ENCODE measurements at regions not wholly inside any gene's neighbourhood (a gene's known extent, or its start where the extent isn't known, plus 50 kb on each side); places are given as distances from the start of the nearest gene placed in this dataset.
"Not testable (repeated sequence)": the region's sequence is repeated elsewhere in the genome, so short reads cannot be mapped to it uniquely, and the experiment has no call there.

DNA sequence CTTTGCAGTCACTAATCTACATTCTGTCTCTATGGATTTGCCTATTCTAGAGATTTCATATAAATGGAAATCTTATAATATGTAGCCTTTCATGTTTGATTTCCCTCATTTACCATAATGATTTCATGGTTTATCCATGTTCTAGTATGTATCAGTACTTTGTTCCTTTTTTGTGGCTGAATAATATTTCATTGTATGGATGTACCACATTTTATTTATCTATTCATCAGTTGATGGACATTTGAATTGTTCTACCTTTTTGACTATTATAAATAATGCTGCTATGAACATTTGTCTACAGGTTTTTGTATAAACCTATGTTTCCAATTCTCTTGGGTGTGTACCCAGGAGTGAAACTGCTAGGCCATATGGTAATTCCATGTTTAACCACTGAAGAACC lies 221.1 kb downstream of the ICOS start:
- DNase-seq (ENCODE audit: low read depth) = no peak
- TF ChIP-seq, protein P1, sequence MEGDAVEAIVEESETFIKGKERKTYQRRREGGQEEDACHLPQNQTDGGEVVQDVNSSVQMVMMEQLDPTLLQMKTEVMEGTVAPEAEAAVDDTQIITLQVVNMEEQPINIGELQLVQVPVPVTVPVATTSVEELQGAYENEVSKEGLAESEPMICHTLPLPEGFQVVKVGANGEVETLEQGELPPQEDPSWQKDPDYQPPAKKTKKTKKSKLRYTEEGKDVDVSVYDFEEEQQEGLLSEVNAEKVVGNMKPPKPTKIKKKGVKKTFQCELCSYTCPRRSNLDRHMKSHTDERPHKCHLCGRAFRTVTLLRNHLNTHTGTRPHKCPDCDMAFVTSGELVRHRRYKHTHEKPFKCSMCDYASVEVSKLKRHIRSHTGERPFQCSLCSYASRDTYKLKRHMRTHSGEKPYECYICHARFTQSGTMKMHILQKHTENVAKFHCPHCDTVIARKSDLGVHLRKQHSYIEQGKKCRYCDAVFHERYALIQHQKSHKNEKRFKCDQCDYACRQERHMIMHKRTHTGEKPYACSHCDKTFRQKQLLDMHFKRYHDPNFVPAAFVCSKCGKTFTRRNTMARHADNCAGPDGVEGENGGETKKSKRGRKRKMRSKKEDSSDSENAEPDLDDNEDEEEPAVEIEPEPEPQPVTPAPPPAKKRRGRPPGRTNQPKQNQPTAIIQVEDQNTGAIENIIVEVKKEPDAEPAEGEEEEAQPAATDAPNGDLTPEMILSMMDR (IDR thresholded peaks at IDR 0.05; ENCODE audit: insufficient read depth, low read length) = no peak
- no peak overlapping the region for H3K4me3 ChIP-seq (ENCODE audit: low read depth, low read length)

DNA sequence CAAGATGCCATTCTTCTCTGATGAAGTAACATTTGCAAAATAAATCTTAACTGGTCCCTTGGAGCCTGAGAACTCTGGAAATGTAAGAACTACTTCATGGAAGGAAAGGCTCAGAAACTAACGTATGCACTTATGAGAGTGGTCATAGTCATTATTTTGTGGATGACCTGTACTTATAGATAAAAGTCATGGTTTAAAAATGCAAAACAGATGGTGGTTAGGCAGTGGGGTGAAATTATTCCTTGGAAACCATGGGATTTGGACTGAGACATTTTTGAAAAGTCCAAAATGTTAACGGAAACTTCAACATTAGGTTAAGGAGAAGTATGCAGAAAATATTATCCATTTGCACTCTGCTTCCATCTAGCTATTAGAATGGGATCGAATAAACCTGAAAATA lies 223.0 kb downstream of the ICOS start:
- DNase-seq (ENCODE audit: low read depth) = no peak
- no peak overlapping the region for H3K4me3 ChIP-seq (ENCODE audit: low read depth, low read length)
- TF ChIP-seq, protein P1 (IDR thresholded peaks at IDR 0.05; ENCODE audit: insufficient read depth, low read length) = no peak

DNA sequence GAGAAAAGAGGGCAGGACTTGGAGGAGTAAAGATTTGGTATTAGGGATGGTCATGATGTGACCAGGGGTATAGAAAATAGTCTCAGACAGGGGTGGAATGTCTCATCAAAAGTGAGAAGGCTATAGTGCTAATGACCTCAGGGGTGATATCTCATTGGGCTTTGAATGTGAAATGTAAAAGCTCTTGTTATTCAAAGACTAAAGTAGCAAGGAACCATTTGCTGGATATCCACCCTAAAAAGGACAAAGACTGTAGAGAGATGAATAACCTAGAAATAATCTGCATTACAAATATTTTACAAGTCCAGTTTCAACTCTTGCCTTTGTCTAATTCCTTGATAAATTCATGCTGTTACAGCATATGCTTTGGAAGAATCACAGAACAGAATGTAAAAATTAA lies 224.4 kb downstream of the ICOS start:
- TF ChIP-seq, protein P1 (IDR thresholded peaks at IDR 0.05; ENCODE audit: insufficient read depth, low read length) = no peak
- no peak for DNase-seq (ENCODE audit: low read depth)

DNA sequence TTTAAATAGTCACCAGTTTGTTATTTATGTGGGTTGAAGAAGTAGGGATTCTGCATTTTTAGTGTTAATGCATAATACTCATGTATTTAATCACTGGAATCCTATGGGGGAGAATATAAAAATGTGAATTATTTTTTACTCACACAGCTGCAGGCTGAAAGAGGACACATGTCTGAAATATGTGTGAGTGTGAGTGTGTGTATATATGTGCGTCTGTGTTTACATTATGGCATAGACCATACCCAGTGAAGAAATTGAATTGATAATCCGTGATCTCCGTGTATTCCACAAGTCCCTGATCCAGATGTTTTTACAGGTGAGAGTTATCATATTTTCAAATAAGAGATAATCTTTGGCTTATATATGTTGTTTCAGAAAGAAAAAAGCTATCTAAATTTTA lies 225.3 kb downstream of the ICOS start:
- DNase-seq (ENCODE audit: low read depth) = no peak
- TF ChIP-seq, protein P1 (IDR thresholded peaks at IDR 0.05; ENCODE audit: insufficient read depth, low read length) = no peak

More for the DNA sequence above, 224.4 kb downstream of the ICOS start:
- no peak overlapping the region for H3K4me3 ChIP-seq (ENCODE audit: low read depth, low read length)

GRCh38 chr2:204166961-204167360 lies 230.4 kb downstream of the ICOS start:
- no peak for DNase-seq (ENCODE audit: low read depth)
- H3K4me3 ChIP-seq (ENCODE audit: low read depth, low read length) = no peak overlapping the region
- TF ChIP-seq, protein P1 (IDR thresholded peaks at IDR 0.05; ENCODE audit: insufficient read depth, low read length) = no peak

More for the DNA sequence above, 225.3 kb downstream of the ICOS start:
- H3K4me3 ChIP-seq (ENCODE audit: low read depth, low read length) = no peak overlapping the region

DNA sequence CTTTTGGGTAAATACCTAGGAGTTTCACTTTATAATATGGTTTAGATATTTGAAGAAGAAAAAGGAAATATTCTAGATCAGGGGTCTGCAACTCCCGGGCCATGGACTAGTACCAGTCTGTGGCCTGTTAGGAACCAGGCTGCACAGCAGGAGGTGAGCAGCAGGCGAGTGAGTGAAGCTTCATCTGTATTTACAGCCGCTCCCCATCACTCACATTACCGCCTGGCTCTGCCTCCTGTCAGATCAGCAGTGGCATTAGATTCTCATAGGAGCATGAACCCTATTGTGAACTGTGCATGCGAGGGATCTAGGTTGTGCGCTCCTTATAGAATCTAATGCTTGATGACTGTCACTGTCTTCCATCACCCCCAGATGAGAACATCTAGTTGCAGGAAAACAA lies 231.1 kb downstream of the ICOS start:
- not testable (repeated sequence) for DNase-seq (ENCODE audit: low read depth); H3K4me3 ChIP-seq (ENCODE audit: low read depth, low read length)

DNA sequence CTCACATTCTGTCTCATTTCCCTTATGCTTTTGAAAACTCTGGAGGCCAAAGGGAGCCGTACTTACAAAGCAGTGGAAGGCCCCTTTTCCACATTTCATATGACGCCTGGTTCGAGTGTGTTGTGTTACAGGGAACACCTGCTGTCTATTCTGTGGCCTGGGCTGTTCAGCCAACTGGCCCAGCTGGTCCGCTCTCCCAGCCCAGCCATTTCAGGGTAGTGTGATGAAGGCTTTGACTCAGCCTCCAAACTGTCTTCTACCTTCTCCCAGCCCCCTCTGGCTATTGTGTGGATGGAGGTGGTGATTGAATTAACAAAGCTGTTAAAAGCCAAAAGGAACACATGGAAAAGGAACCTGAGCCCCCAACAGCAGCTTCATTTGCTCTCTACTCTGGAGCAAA lies 233.8 kb downstream of the ICOS start:
- DNase-seq (ENCODE audit: low read depth) = no peak
- TF ChIP-seq, protein P1 (IDR thresholded peaks at IDR 0.05; ENCODE audit: insufficient read depth, low read length) = no peak
- no peak overlapping the region for H3K4me3 ChIP-seq (ENCODE audit: low read depth, low read length)

Measured in fibroblast of the aortic adventitia (primary cell).